ENCODE measurements at regions not wholly inside any gene's neighbourhood (a gene's known extent, or its start where the extent isn't known, plus 50 kb on each side); places are given as distances from the start of the nearest gene placed in this dataset.

DNA sequence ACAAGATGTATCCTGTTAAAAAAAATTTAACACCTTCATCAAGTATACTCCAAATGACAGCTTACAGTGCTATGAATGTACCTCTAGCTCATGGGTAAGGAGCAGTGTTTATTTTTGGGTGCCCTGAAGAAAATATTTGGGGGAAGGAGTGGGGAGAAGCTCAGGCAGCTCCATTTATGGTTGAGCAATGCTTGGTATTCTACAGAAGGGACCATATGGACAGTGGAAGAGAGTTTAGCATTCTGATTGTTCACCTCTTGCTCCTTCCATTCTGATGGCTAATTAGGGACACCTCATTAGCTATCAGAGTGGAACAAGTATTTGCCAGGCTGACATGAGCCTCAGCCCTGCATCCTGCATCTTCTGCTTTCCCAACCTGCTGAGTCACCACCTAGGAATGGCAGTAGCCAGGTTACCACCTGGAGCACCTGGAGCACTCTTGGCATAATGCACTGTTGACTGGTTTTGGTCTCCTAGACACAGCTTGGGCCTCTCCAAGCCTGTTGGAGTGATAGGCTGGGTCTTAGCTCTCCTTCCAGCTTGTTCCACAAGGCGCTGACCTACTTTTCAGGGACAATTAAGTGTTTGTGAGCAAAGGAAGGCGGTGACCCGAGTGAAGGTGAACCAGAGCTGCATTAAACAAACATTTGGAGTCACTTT lies 62.0 kb upstream of the MACF1 start:
- H3K4me3 ChIP-seq (ENCODE audit: low read depth, low read length): 0 out of 2 replicates have a peak overlapping the region, but pooled peaks have one; percentile 4
- TF ChIP-seq CTCF (IDR thresholded peaks at IDR 0.05; ENCODE audit: low read depth, low read length): no peak

- TF ChIP-seq CTCF (IDR thresholded peaks at IDR 0.05; ENCODE audit: low read depth, low read length): no peak
- no peak overlapping the region for H3K4me3 ChIP-seq (ENCODE audit: low read depth, low read length)
Measured at GRCh38 chr1:39144924-39145323, 59.6 kb upstream of the MACF1 start.

- TF ChIP-seq CTCF (IDR thresholded peaks at IDR 0.05; ENCODE audit: low read depth, low read length): no peak
- no peak overlapping the region for H3K4me3 ChIP-seq (ENCODE audit: low read depth, low read length)
Measured at GRCh38 chr1:39145331-39145965, 59.0 kb upstream of the MACF1 start.

DNA sequence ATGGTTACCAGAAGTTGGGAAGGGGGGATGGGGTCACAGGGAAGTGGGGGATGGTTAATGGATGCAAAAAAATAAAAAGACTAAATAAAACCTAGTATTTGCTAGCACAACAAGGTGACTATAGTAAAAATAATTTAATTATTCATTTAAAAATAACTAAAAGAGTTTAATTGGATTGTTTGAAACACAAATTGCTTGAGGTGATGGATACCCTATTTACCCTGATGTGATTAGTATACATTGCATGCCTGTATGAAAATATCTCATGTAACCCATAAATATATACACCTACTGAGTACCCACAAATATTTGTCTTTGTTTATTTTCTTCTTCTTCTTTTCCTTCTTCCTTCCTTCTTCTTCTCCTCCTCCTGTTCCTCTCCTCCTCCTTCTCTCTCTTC lies 57.8 kb upstream of the MACF1 start:
- no peak overlapping the region for H3K4me3 ChIP-seq (ENCODE audit: low read depth, low read length)
- TF ChIP-seq CTCF (IDR thresholded peaks at IDR 0.05; ENCODE audit: low read depth, low read length): no peak

- no peak for TF ChIP-seq CTCF (IDR thresholded peaks at IDR 0.05; ENCODE audit: low read depth, low read length)
- no peak overlapping the region for H3K4me3 ChIP-seq (ENCODE audit: low read depth, low read length)
Measured at GRCh38 chr1:39147099-39148025, 57.1 kb upstream of the MACF1 start.

DNA sequence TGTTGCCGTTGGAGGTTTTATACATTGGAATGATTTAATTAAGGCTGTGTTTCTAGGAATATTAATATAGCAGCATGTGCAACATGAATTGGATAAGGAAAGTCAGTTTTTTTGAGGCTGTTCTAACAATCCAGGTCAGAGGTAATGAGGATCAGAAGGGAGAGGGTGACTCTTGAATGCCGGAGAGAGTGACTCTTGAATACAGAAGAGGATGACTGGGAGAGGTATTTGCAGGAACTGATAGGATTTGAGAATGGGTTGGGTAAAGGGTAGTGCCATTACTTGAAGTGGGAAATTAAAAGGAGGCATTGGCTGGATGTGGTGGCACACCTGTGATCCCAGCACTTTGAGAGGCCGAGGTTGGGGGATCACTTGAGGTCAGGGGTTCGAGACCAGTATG lies 55.6 kb upstream of the MACF1 start:
- H3K4me3 ChIP-seq (ENCODE audit: low read depth, low read length): no peak overlapping the region
- no peak for TF ChIP-seq CTCF (IDR thresholded peaks at IDR 0.05; ENCODE audit: low read depth, low read length)

All from WI38 (cell line).